DMS153 treated with DMSO at 0.1 percent for 48 hours (cell line): ENCODE measurements at regions not wholly inside any gene's neighbourhood (a gene's known extent, or its start where the extent isn't known, plus 50 kb on each side); places are given as distances from the start of the nearest gene placed in this dataset.

Experiments used
- DNase-seq: peaks from one replicate; lab custom pipeline; 2025; ENCODE audit not compliant: unreplicated experiment; lab: John Stamatoyannopoulos, UW

GRCh38 chr19:31594701-31595100, 245.5 kb upstream of the TSHZ3 start:
- no peak for DNase-seq

DNA sequence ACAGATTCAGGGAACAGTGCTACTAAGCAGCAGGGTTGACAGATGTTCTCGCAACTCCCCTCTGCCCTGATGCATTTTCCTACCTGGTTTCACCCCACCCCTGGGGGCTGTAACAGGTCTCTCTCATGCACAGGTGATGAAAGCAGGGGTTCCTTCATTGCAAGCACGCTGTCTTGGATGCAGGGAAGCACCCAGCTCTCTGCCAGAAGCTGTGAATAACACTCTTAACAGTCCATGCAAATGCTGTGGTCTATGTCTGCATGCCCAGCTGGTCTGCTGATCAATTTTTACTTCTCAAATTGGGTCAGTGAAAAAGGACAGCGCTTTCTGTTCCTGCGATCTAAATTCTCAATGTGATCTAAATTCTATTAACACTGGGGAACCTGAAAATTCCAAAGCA, 246.3 kb upstream of the TSHZ3 start:
- no peak for DNase-seq

DNA sequence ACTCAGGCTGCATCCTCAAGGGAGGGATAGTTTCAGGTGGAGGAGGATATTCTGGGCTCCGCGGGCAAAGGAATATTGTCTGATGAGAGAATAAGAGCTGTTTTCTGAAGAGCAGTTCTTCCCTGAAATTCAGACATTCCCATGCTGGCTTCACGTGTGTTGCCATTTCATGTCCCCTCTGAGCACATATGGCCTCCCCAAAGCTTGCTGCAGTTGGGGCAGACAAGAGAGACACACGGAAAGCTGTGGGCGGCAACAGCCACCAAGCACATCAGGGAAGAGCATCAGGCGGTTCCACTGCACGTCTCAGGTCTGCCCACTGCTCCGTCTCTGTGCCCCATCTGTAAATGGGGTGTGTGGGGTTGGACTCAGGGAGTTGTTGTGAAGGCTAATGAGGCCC, 247.5 kb upstream of the TSHZ3 start:
- no peak for DNase-seq

DNA sequence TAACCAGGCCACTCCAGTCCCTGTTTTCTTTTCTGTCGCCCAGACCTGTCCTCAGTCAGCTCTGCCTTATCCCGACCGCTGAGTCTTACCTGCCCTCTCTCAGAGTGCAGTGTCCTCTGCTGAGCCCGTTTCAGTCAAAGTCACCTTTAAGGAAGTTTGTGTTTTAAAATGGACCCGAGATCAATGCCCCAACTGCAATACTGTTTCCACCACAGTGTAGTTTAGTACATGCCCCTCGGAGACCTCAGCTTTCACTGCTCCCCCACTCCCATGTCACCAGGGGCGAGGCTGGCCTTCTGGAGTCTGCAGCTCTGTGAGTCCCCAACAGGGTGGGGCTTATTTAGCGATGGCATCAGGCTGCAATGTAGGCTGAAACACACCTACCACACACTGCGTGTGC, 248.4 kb upstream of the TSHZ3 start:
- DNase-seq, result no peak

DNA sequence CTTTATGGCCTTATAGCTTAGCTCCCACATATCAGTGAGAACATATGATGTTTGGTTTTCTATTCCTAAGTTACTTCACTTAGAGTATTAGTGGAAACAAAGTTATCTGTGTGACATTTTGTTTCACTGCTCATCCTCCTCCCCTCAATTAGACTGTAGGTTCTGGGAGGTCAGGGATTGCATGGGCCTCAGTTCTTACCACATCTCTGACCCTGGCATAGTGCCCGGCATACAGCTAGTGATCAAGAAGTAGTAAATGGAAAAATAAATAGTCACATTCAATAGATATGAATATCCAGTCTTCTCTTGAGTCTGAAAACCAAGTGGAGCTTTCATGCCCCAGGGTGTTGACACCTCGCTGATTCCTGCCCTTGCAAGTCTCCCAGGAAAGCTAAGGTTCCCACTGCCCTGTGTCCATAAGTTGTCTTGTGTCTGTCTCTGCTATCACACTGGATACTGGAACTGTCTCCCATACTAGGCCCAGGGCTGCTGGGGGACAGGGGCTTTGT, 249.5 kb upstream of the TSHZ3 start:
- DNase-seq, result no peak

GRCh38 chr19:31600731-31601295, 251.6 kb upstream of the TSHZ3 start:
- DNase-seq, result no peak

GRCh38 chr19:31601855-31602254, 252.6 kb upstream of the TSHZ3 start:
- no peak for DNase-seq

GRCh38 chr19:31602548-31602947, 253.3 kb upstream of the TSHZ3 start:
- no peak for DNase-seq

- no peak for DNase-seq
Observed at GRCh38 chr19:31604493-31605040, 255.3 kb upstream of the TSHZ3 start.

GRCh38 chr19:31610018-31610417, 260.8 kb upstream of the TSHZ3 start:
- no peak for DNase-seq

DNA sequence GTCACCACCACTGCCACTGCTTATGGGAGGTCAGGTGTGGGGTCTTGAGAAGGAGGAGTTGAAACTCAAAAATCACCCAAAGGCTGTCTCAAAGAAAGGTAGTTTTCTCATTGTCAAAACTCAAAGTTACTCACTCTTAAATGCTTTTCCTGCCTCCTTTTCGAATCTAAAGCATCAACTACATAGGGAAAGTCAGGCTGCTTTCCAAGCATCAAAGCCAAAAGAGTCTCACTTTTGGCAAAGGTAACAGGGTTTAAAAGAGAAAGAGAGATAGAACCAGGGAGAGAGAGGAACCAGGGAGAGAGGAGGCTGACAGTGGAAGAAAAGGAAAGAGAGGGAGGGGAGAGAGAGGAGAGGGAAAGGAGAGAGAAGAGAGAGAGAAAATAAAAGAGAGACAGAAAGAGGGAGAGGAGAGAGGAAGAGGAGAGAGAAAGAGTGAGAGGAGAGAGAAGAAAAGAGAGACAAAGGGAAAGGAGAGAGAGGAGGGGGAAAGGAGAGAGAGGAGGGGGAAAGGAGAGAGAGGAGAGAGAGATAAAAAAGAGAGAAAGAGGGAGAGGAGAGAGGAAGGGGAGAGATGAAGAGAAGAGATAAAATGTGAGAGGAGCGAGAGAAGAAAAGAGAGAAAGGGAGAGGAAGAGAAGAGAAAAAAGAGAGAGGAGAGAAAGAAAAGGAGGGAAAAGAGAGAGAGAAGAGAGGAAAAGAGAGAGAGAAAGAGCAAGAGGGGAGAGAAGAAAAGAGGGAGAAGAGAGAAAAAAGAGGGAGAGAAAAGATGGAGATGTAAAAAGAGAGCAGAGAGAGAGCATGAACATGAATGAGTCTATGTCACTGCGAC, 262.0 kb upstream of the TSHZ3 start:
- no peak for DNase-seq

GRCh38 chr19:31612873-31613272, 263.6 kb upstream of the TSHZ3 start:
- no peak for DNase-seq

DNA sequence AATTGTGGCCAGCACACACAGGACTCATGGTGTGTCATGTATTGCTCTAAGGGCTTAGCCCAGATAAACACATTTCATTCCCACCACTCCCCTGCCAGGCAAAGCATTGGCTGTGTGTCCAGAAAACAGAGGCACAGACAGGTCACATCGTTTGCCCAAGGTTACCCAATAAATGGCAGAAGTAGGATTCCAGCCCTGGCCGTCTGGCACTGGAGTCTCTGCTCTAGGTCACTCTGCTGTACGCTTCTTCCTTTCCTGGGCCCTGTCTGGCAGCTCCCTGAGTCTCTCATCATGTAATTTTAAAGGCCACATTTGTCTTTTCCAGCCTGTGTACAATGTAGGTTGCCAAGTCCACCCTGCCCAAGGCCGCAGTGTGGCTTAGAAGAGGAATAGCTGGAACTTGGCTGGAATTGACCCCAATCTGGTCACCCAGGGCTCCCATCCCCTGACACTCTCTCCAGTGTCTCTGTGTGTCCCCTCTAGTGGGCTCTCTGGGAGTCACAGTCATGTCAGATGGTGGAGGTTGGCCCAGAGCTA, 264.5 kb upstream of the TSHZ3 start:
- no peak for DNase-seq

- no peak for DNase-seq
Observed at GRCh38 chr19:31616031-31616430, 266.8 kb upstream of the TSHZ3 start.

DNA sequence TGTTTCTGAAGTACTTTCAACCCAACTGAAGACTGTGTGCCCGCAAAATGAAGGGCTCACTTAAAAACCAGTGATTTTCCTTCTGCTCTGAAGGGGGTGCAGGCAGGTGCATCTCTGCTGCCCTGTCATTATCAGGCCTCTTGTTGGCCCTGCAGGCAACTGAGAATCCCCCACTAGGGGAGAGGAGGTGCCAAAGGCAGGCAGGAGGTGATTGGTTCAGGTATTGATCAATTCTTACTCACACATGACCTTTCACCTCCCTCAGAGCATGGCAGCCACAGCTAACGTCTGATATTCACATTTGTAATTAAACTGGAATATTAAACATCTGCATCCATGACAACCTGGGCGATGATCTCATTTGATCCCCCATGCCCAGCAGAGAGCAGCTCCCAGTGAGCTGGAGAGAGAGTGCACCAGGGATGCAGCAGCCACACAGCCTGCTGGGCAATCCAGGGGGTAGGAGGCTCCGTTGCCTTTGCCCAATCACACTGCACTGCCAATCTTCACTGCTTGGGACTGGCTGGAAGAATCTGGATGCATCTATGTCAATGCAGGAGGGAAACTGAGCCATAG, 267.9 kb upstream of the TSHZ3 start:
- DNase-seq, result no peak

GRCh38 chr19:31625056-31625455, 275.8 kb upstream of the TSHZ3 start:
- DNase-seq, result no peak

DNA sequence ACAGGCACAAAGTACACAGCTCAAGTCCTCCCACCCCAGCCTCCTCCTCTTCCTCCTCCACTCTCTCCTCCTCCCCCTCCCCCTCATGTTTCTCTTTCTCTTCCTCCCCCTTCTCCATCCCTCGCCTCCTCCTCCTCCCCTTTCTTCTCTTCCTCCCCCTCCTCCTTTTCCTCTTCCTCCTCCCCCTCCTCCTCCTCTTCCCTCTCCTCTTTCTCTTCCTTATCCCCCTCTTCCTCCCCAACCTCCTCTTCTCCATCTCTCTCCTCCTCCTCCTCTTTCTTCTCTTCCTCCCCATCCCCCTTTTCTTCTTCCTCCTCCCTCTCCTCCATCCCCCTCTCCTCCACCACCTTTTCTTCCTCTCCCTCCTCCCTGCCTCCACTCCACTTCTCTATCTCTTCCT, 276.3 kb upstream of the TSHZ3 start:
- no peak for DNase-seq

DNA sequence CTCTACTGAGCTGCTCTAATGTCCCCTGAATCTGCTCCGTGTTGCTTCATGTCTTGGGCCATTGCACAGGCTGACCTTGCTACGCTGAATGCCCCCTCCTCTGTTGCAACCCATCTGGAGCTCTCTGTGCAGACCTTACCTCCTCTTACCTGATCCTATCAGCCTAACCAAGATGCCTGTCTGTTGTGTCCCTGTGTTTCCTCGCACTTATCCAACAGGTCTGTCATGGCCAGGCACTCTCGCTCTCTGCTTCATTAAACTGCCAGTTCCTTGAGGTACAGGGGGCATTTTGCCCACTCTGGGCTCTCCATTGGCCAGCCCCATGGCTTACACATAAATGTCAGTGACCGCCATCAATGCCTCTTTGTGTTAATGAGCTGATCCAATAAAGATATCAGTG, 277.7 kb upstream of the TSHZ3 start:
- DNase-seq, result no peak

GRCh38 chr19:31627620-31628365, 278.6 kb upstream of the TSHZ3 start:
- no peak for DNase-seq

DNA sequence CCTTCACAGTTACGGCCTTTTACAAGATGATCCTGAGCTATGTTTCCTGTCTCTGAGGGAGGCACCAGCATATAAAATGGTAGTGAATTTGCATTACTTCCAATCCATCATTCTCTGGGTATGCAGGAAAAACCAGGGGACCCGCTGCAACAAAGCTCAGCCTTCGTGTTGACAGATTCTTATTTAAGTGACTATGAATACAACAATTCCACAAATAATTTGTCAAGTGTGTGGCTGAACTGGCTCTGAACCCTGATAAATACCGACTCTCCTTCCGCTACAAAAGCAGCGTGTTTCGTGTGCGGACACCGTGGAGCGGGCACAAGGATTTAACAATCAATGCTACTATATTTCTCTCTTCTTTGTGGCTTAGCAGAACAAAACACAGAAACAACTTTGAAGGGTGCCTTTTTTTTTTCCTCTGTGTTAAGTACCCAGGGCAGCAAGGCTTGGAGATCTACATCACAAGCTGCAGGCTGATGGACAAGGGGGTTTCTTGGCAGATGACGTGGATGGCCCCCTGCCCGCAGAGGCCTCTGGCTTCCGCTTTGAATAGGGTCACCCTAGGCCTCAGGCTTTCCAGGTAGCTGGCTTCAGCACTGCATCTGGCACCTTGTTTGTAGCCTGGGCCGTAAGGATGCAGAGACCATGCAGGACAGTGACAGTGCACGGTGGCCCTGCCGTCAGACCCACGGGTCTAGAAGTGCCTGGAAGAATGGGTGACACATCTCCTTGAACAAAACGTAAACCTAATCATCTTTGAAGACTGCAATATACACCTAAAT, 280.5 kb upstream of the TSHZ3 start:
- no peak for DNase-seq
